Neural cell (in vitro differentiated cells): ENCODE measurements at regions not wholly inside any gene's neighbourhood (a gene's known extent, or its start where the extent isn't known, plus 50 kb on each side); places are given as distances from the start of the nearest gene placed in this dataset.
A peak's percentile ranks its signal among the peaks of the same experiment; 100 is the strongest.

Experiments
- H2AFZ ChIP-seq: fragments of 200-600, 300-800 bp; sonication (generic), shearing (Covaris generic); 2 replicates; pipeline ENCODE4 v1.6.0; 2014; ENCODE audit warnings: low read depth, mild to moderate bottlenecking, antibody characterized with exemption, low read length, moderate library complexity
- H3F3A ChIP-seq: fragments of 200-600 bp; shearing (Covaris generic); 2 replicates; pipeline ENCODE4 v1.6.1; 2016; ENCODE audit warnings: mild to moderate bottlenecking, moderate library complexity, mixed read lengths, antibody characterized with exemption, low read length; ENCODE audit not compliant: insufficient read depth, poor library complexity, severe bottlenecking
- H3K27ac ChIP-seq: fragments of 200-600, 300-800 bp; sonication (generic), shearing (Covaris generic); 2 replicates; pipeline ENCODE4 v1.5.1; 2014; ENCODE audit warnings: mild to moderate bottlenecking, low read length, moderate library complexity
- H3K27me3 ChIP-seq: fragments of 300-800, 200-600 bp; sonication (generic), shearing (Covaris generic); 2 replicates; pipeline ENCODE4 v1.6.0; 2014; ENCODE audit warnings: mild to moderate bottlenecking, low read depth, low read length, moderate library complexity; ENCODE audit not compliant: insufficient read depth
- H3K36me3 ChIP-seq: fragments of 300-800, 200-600 bp; sonication (generic), shearing (Covaris generic); 2 replicates; pipeline ENCODE4 v1.5.1; 2014; ENCODE audit warnings: mild to moderate bottlenecking, antibody characterized with exemption, low read length, moderate library complexity; ENCODE audit not compliant: insufficient read depth
- H3K4me2 ChIP-seq: fragments of 300-800, 200-600 bp; sonication (generic), shearing (Covaris generic); 2 replicates; pipeline ENCODE4 v1.6.0; 2014; ENCODE audit warnings: mild to moderate bottlenecking, low read length
- H3K4me3 ChIP-seq: fragments of 300-800, 200-600 bp; sonication (generic), shearing (Covaris generic); 2 replicates; pipeline ENCODE4 v1.5.1; 2014; ENCODE audit warnings: mild to moderate bottlenecking, low read length, moderate library complexity
- H3K79me2 ChIP-seq: fragments of 200-600 bp; shearing (Covaris generic); replicated peaks from 2 replicates; pipeline ENCODE4 v1.6.0; 2014; ENCODE audit warnings: mild to moderate bottlenecking, low read length, moderate library complexity; ENCODE audit not compliant: insufficient read depth
- H3K9ac ChIP-seq: fragments of 300-800, 200-600 bp; sonication (generic), shearing (Covaris generic); 2 replicates; pipeline ENCODE4 v1.6.1; 2016; ENCODE audit warnings: mild to moderate bottlenecking, low read length, mixed read lengths
- H3K9me2 ChIP-seq: fragments of 200-600 bp; shearing (Covaris generic); 2 replicates; pipeline ENCODE4 v1.6.1; 2016; ENCODE audit warnings: mild to moderate bottlenecking, low read length, mixed read lengths; ENCODE audit not compliant: insufficient read depth
- H3K9me3 ChIP-seq: fragments of 200-600, 300-800 bp; sonication (generic), shearing (Covaris generic); 2 replicates; pipeline ENCODE4 v1.6.1; 2016; ENCODE audit warnings: mild to moderate bottlenecking, mixed run types, low read length, moderate library complexity, mixed read lengths
- H4K20me1 ChIP-seq: fragments of 200-600 bp; shearing (Covaris generic); 2 replicates; pipeline ENCODE4 v1.6.1; 2016; ENCODE audit warnings: mild to moderate bottlenecking, mixed run types; ENCODE audit not compliant: insufficient read depth
- CTCF ChIP-seq: fragments of 450-650 bp; IDR thresholded peaks from 2 replicates; pipeline ENCODE4 v1.5.1; 2014; ENCODE audit warnings: antibody characterized with exemption, mild to moderate bottlenecking, moderate library complexity; ENCODE audit not compliant: poor library complexity, severe bottlenecking
- EP300 ChIP-seq: fragments of 450-650 bp; conservative IDR thresholded peaks from 2 replicates; pipeline ENCODE4 v1.6.1; 2014; ENCODE audit warnings: antibody characterized with exemption, mild to moderate bottlenecking, moderate library complexity; ENCODE audit not compliant: poor library complexity, severe bottlenecking
- EZH2 ChIP-seq: fragments of 200-600, 300-800 bp; shearing (Covaris generic), sonication (generic); IDR thresholded peaks from 2 replicates; pipeline ENCODE4 v1.6.1; 2014; ENCODE audit warnings: antibody characterized with exemption, low read length, borderline replicate concordance, mild to moderate bottlenecking; ENCODE audit not compliant: insufficient read depth, poor library complexity, severe bottlenecking
- MXI1 ChIP-seq: fragments of 450-650 bp; conservative IDR thresholded peaks from 2 replicates; pipeline ENCODE4 v1.6.1; 2014; ENCODE audit warnings: antibody characterized with exemption, mild to moderate bottlenecking; ENCODE audit not compliant: poor library complexity, severe bottlenecking
- POLR2AphosphoS5 ChIP-seq: IDR thresholded peaks from 2 replicates; pipeline ENCODE4 v1.6.1; 2012
- RAD21 ChIP-seq: fragments of 450-650 bp; conservative IDR thresholded peaks from 2 replicates; pipeline ENCODE4 v1.6.1; 2014; ENCODE audit warnings: antibody characterized with exemption, mild to moderate bottlenecking, moderate library complexity
- SMC3 ChIP-seq: fragments of 450-650 bp; conservative IDR thresholded peaks from 2 replicates; pipeline ENCODE4 v1.6.1; 2014; ENCODE audit warnings: antibody characterized with exemption, mild to moderate bottlenecking, moderate library complexity; ENCODE audit not compliant: poor library complexity
- TAF1 ChIP-seq: IDR thresholded peaks from 2 replicates; pipeline ENCODE4 v1.6.1; 2012; ENCODE audit warnings: low read depth
- TF ChIP-seq, protein P1 (sequence below): IDR thresholded peaks from 2 replicates; pipeline ENCODE4 v1.6.1; 2012; ENCODE audit warnings: borderline replicate concordance

- Histone ChIP-seq H3K9ac (no peak overlapping the region), H2AFZ (no peak overlapping the region), H3F3A (no peaks in the 10 kb centered on the region), H3K9me2 (no peaks in the 10 kb centered on the region), H3K4me3 (no peak overlapping the region), H3K9me3 (no peaks in the 10 kb centered on the region), H3K27me3 (no peaks in the 10 kb centered on the region), H3K4me2 (no peak overlapping the region), H3K27ac (no peak overlapping the region), H3K36me3 (no peaks in the 10 kb centered on the region), H4K20me1 (no peaks in the 10 kb centered on the region), H3K79me2 (no peaks in the 10 kb centered on the region)
- TF ChIP-seq CTCF (no peak), EZH2 (no peak), SMC3 (no peak), RAD21 (no peak), EP300 (no peak), TAF1 (no peak), POLR2AphosphoS5 (no peak), MXI1 (no peak)
- TF ChIP-seq, protein P1, sequence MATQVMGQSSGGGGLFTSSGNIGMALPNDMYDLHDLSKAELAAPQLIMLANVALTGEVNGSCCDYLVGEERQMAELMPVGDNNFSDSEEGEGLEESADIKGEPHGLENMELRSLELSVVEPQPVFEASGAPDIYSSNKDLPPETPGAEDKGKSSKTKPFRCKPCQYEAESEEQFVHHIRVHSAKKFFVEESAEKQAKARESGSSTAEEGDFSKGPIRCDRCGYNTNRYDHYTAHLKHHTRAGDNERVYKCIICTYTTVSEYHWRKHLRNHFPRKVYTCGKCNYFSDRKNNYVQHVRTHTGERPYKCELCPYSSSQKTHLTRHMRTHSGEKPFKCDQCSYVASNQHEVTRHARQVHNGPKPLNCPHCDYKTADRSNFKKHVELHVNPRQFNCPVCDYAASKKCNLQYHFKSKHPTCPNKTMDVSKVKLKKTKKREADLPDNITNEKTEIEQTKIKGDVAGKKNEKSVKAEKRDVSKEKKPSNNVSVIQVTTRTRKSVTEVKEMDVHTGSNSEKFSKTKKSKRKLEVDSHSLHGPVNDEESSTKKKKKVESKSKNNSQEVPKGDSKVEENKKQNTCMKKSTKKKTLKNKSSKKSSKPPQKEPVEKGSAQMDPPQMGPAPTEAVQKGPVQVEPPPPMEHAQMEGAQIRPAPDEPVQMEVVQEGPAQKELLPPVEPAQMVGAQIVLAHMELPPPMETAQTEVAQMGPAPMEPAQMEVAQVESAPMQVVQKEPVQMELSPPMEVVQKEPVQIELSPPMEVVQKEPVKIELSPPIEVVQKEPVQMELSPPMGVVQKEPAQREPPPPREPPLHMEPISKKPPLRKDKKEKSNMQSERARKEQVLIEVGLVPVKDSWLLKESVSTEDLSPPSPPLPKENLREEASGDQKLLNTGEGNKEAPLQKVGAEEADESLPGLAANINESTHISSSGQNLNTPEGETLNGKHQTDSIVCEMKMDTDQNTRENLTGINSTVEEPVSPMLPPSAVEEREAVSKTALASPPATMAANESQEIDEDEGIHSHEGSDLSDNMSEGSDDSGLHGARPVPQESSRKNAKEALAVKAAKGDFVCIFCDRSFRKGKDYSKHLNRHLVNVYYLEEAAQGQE = no peak
Measured at GRCh38 chr6:166853371-166854325, 102.7 kb downstream of the RNASET2 start.

DNA sequence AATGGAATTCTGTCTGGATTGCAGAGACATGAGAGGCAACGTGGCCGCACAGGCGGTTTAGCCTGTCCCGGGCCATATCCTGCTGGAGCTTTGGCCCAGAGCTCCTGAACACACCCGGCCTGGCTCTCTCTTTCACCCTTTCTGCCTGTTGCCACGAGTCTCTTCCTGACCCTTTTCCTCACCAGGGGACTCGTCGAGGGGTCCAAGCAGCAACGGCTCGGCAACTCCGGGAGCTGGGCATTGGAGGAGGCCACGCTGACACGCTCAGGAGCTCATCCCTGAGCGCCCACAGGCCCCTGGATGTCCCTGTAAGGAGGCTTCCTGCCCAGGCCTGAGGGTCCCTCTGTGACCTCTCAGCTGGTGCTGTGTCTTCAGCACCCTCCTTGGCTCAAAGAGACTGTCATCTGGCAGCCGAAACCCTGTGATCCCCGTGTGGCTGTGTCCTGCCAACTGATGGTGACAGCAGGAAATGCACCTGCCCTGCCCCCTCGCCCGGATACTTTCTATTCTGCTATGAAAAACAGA is 103.8 kb downstream of the RNASET2 start:
- TF ChIP-seq EP300 (no peak), CTCF (no peak), POLR2AphosphoS5 (no peak), SMC3 (no peak), RAD21 (no peak), MXI1 (no peak), EZH2 (no peak), TAF1 (no peak)
- TF ChIP-seq, protein P1 = no peak
- H3K27ac ChIP-seq = peak overlapping the region; percentile 71

More for the DNA sequence above, 103.8 kb downstream of the RNASET2 start:
- H3K36me3 ChIP-seq = no peaks in the 10 kb centered on the region
- no peaks in the 10 kb centered on the region for H3K9me2 ChIP-seq
- peak overlapping the region; percentile 11 for H2AFZ ChIP-seq
- no peak overlapping the region for H3K4me3 ChIP-seq
- no peaks in the 10 kb centered on the region for H3F3A ChIP-seq
- H3K27me3 ChIP-seq = no peaks in the 10 kb centered on the region
- H4K20me1 ChIP-seq = no peaks in the 10 kb centered on the region
- H3K4me2 ChIP-seq = no peak overlapping the region
- no peaks in the 10 kb centered on the region for H3K9me3 ChIP-seq
- no peaks in the 10 kb centered on the region for H3K79me2 ChIP-seq
- H3K9ac ChIP-seq = peak overlapping the region; percentile 39
